ENCODE measurements at regions not wholly inside any gene's neighbourhood (a gene's known extent, or its start where the extent isn't known, plus 50 kb on each side); places are given as distances from the start of the nearest gene placed in this dataset.

- Mint-ChIP-seq H3K27ac (no peak overlapping the region), H3K9me3 (peaks cover 11 to 24% of the 10 kb centered on the region in 2 donors), H3K4me3 (no peak overlapping the region), H3K4me1 (no peaks in the 10 kb centered on the region), H3K27me3 (ENCODE audit: low read depth in 2 of 2) (no peaks in the 10 kb centered on the region), H3K36me3 (no peaks in the 10 kb centered on the region)
- no peaks in the 10 kb centered on the region for H3K27me3 ChIP-seq (ENCODE audit: control insufficient read depth, insufficient read depth, low read length)
- no peaks in the 10 kb centered on the region for H3K36me3 ChIP-seq (ENCODE audit: control insufficient read depth, insufficient read depth, low read length)
- intact Hi-C loops (cut with micrococcal nuclease), result no loop called here
- no peak for DNase-seq
- no peaks in the 10 kb centered on the region for H3K4me1 ChIP-seq (ENCODE audit: control insufficient read depth, insufficient read depth, low read length)
- no peak for ATAC-seq
- no peak overlapping the region for H3K27ac ChIP-seq (ENCODE audit: low read length)
- TF ChIP-seq, protein P1, sequence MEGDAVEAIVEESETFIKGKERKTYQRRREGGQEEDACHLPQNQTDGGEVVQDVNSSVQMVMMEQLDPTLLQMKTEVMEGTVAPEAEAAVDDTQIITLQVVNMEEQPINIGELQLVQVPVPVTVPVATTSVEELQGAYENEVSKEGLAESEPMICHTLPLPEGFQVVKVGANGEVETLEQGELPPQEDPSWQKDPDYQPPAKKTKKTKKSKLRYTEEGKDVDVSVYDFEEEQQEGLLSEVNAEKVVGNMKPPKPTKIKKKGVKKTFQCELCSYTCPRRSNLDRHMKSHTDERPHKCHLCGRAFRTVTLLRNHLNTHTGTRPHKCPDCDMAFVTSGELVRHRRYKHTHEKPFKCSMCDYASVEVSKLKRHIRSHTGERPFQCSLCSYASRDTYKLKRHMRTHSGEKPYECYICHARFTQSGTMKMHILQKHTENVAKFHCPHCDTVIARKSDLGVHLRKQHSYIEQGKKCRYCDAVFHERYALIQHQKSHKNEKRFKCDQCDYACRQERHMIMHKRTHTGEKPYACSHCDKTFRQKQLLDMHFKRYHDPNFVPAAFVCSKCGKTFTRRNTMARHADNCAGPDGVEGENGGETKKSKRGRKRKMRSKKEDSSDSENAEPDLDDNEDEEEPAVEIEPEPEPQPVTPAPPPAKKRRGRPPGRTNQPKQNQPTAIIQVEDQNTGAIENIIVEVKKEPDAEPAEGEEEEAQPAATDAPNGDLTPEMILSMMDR (IDR thresholded peaks at IDR 0.05), result no peak
- H3K4me3 ChIP-seq (ENCODE audit: low read length), result no peak overlapping the region
- no peaks in the 10 kb centered on the region for H3K9me3 ChIP-seq (ENCODE audit: control insufficient read depth, insufficient read depth, low read length)
These were observed 134.1 kb upstream of the GRM7 start for GRCh38 chr3:6726811-6727210.

DNA sequence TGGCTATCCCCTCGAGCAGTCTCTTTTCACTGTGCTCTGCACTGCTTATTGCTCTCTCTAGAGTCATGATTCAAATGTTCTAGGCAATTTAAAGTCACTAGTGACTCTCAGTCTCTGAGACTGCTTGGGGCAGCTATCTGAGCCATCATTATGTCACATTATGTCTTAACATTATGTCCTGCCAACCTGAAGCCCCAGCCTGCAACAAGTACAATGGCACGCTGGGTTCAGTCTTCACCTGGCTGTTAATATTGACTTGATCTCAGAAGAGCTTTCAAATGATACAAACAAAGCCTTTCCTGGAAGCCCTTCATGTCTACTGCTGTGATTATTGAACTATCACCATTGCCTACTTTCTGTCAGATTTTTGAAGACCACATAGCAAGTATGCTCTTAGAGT is 128.1 kb upstream of the GRM7 start:
- Mint-ChIP-seq H3K36me3 (no peaks in the 10 kb centered on the region), H3K4me1 (no peaks in the 10 kb centered on the region), H3K4me3 (no peak overlapping the region), H3K9me3 (peaks cover 4 to 26% of the 10 kb centered on the region in 2 donors), H3K27ac (no peak overlapping the region), H3K27me3 (ENCODE audit: low read depth in 2 of 2) (no peaks in the 10 kb centered on the region)
- Histone ChIP-seq H3K9me3 (ENCODE audit: control insufficient read depth, insufficient read depth, low read length) (no peaks in the 10 kb centered on the region), H3K27me3 (ENCODE audit: control insufficient read depth, insufficient read depth, low read length) (no peaks in the 10 kb centered on the region), H3K4me1 (ENCODE audit: control insufficient read depth, insufficient read depth, low read length) (no peaks in the 10 kb centered on the region), H3K36me3 (ENCODE audit: control insufficient read depth, insufficient read depth, low read length) (no peaks in the 10 kb centered on the region), H3K4me3 (ENCODE audit: low read length) (no peak overlapping the region), H3K27ac (ENCODE audit: low read length) (no peak overlapping the region)
- 77% methylated on average over 2 of the region's 2 CpGs for WGBS (ENCODE audit: insufficient coverage)
- DNase-seq (no peak), ATAC-seq (no peak)
- intact Hi-C loops (cut with micrococcal nuclease), result no loop called here
- TF ChIP-seq, protein P1 (IDR thresholded peaks at IDR 0.05), result no peak

DNA sequence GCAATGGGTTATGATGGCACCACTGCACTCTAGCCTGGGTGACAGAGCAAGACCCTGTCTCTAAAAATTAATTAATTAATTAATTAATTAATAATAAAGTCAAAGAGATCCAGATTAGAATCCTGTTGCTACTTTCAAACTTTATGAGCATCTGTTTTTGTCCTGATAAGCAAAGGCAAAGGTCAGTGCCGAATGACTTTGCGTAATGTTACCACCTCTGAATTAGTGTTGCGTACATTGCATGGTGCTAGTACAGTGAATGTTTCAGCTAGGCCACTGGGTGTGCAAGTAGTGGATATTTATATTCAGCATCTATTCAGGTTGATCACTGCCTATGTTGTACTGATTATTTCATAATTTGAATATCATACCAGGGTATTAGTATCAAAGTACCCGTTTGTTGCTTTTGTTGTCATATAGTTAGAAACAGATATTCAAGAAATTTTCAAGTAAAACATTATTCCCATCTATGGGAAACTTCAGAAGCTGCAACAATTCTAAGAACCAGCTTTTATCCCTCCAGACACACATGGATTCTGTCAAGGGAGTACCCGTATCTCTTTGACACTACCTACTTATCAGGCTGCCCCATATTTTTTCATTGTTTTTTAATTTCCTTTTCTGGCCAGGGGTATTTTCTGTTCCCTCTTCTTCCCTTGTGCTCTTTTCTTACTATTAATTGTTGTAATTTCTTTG is 127.1 kb upstream of the GRM7 start:
- no peaks in the 10 kb centered on the region for H3K36me3 ChIP-seq (ENCODE audit: control insufficient read depth, insufficient read depth, low read length)
- H3K4me3 ChIP-seq (ENCODE audit: low read length), result no peak overlapping the region
- 88% methylated on average over 4 of the region's 5 CpGs for WGBS (ENCODE audit: insufficient coverage)
- ATAC-seq (no peak), DNase-seq (no peak)
- H3K9me3 ChIP-seq (ENCODE audit: control insufficient read depth, insufficient read depth, low read length), result no peaks in the 10 kb centered on the region
- H3K27me3 ChIP-seq (ENCODE audit: control insufficient read depth, insufficient read depth, low read length), result no peaks in the 10 kb centered on the region
- H3K36me3 Mint-ChIP-seq, result no peaks in the 10 kb centered on the region
- no peak overlapping the region for H3K27ac Mint-ChIP-seq
- intact Hi-C loops (cut with micrococcal nuclease), result no loop called here
- no peaks in the 10 kb centered on the region for H3K27me3 Mint-ChIP-seq (ENCODE audit: low read depth in 2 of 2)
- peaks cover 4 to 26% of the 10 kb centered on the region in 2 donors for H3K9me3 Mint-ChIP-seq
- H3K4me3 Mint-ChIP-seq, result no peak overlapping the region
- no peaks in the 10 kb centered on the region for H3K4me1 ChIP-seq (ENCODE audit: control insufficient read depth, insufficient read depth, low read length)
- TF ChIP-seq, protein P1 (IDR thresholded peaks at IDR 0.05), result no peak
- no peaks in the 10 kb centered on the region for H3K4me1 Mint-ChIP-seq
- H3K27ac ChIP-seq (ENCODE audit: low read length), result no peak overlapping the region

GRCh38 chr3:6734395-6734746 is 126.5 kb upstream of the GRM7 start:
- no peak overlapping the region for H3K27ac Mint-ChIP-seq
- Histone ChIP-seq H3K4me1 (ENCODE audit: control insufficient read depth, insufficient read depth, low read length) (no peaks in the 10 kb centered on the region), H3K27ac (ENCODE audit: low read length) (no peak overlapping the region), H3K27me3 (ENCODE audit: control insufficient read depth, insufficient read depth, low read length) (no peaks in the 10 kb centered on the region), H3K36me3 (ENCODE audit: control insufficient read depth, insufficient read depth, low read length) (no peaks in the 10 kb centered on the region), H3K9me3 (ENCODE audit: control insufficient read depth, insufficient read depth, low read length) (no peaks in the 10 kb centered on the region), H3K4me3 (ENCODE audit: low read length) (no peak overlapping the region)
- WGBS (ENCODE audit: insufficient coverage), result 85% methylated on average over 5 of the region's 5 CpGs
- ATAC-seq (no peak), DNase-seq (no peak)
- intact Hi-C loops (cut with micrococcal nuclease), result no loop called here
- no peaks in the 10 kb centered on the region for H3K27me3 Mint-ChIP-seq (ENCODE audit: low read depth in 2 of 2)
- peaks cover 4 to 25% of the 10 kb centered on the region in 2 donors for H3K9me3 Mint-ChIP-seq
- H3K4me1 Mint-ChIP-seq, result no peaks in the 10 kb centered on the region
- TF ChIP-seq, protein P1 (IDR thresholded peaks at IDR 0.05), result no peak
- H3K36me3 Mint-ChIP-seq, result no peaks in the 10 kb centered on the region
- no peak overlapping the region for H3K4me3 Mint-ChIP-seq

All from natural killer cell (primary cell).